H1 (cell line): ENCODE measurements at regions not wholly inside any gene's neighbourhood (a gene's known extent, or its start where the extent isn't known, plus 50 kb on each side); places are given as distances from the start of the nearest gene placed in this dataset.

Experiments
- ASH2L ChIP-seq: fragments of 200-600, 300-600 bp; sonication (generic); IDR thresholded peaks from one replicate; pipeline ENCODE4 v1.7.1; 2017; ENCODE audit warnings: low read length
- ATF2 ChIP-seq: IDR thresholded peaks from 2 replicates; pipeline ENCODE4 v1.6.1; 2012; ENCODE audit warnings: low read length, inconsistent platforms
- EZH2 ChIP-seq: fragments of 200-600 bp; sonication (generic); IDR thresholded peaks from 2 replicates; pipeline ENCODE4 v1.7.1; 2012; ENCODE audit warnings: low read depth, mild to moderate bottlenecking, moderate library complexity, low read length, inconsistent platforms; ENCODE audit not compliant: severe bottlenecking
- TBP ChIP-seq: IDR thresholded peaks from 2 replicates; pipeline ENCODE4 v1.6.1; 2011; ENCODE audit warnings: low read depth, low read length, improper control_type of control experiment

- no peak for TF ChIP-seq ATF2
- no peak for TF ChIP-seq TBP
- no peak for TF ChIP-seq ASH2L
- no peak for TF ChIP-seq EZH2
Observed at GRCh38 chr11:116485425-116485824, 287.4 kb downstream of the BUD13 start (continued).
